HepG2 (cell line): ENCODE measurements at regions not wholly inside any gene's neighbourhood (a gene's known extent, or its start where the extent isn't known, plus 50 kb on each side); places are given as distances from the start of the nearest gene placed in this dataset.

Experiments
- ATAC-seq: fragments of 200-7000 bp; cut with Tn5 transposase; 3 replicates; pipeline ENCODE4 v1.9.1; 2020; ENCODE audit warnings: mild to moderate bottlenecking, moderate library complexity
- BruUV-seq: library from RNA; stranded (reverse); fragments of 400-500 nt; replicated peaks from 2 replicates; lab custom pipeline; 2021; lab: Mats Ljungman, UMichigan
- CTCF ChIA-PET: fragments of 300-600 bp; formaldehyde crosslinking; extraction: SDS; loops from one replicate; lab custom pipeline; 2021; ENCODE audit warnings: low total read pairs, inconsistent platforms, low intra/inter-chr PET ratio; lab: Yijun Ruan, JAX
- POLR2A ChIA-PET: fragments of 350-600 bp; sonication (Branson Sonifier 250); formaldehyde crosslinking; loops from one replicate; lab custom pipeline; 2020; ENCODE audit warnings: antibody characterized with exemption, inconsistent platforms; lab: Yijun Ruan, JAX
- DNase-seq: peaks from one replicate; pipeline ENCODE4 v3.0.0-alpha.2; 2015; ENCODE audit warnings: low spot score
- FAIRE-seq: peaks from 3 replicates; lab custom pipeline; 2011; peaks lifted over from hg19 to GRCh38; lab: Jason Lieb, UNC
- H2AFZ ChIP-seq: one replicate; pipeline ENCODE4 v1.6.1; 2011; ENCODE audit warnings: low read length, inconsistent platforms
- H3K27ac ChIP-seq: fragments of 300-600 bp; 3 replicates; pipeline ENCODE4 v1.8.0; 2011; ENCODE audit warnings: mixed run types, mild to moderate bottlenecking, mixed read lengths, low read length, inconsistent platforms; ENCODE audit not compliant: insufficient read depth; ENCODE audit errors: extremely low read length
- H3K27me3 ChIP-seq, 2 experiments: fragments of 200-600 bp in 1 of 2; 2 replicates in 1 of 2; 3 replicates in 1 of 2; pipeline versions ENCODE4 v1.6.0 to v1.8.0; 2011; ENCODE audit warnings: low read length in 2 of 2, mild to moderate bottlenecking in 2 of 2, moderate library complexity in 2 of 2, inconsistent platforms in 1 of 2; ENCODE audit not compliant: insufficient read depth in 2 of 2, control insufficient read depth in 1 of 2
- H3K36me3 ChIP-seq, 2 experiments: fragments of 200-600 bp in 1 of 2; replicated peaks in 1 of 2; 2 replicates in 1 of 2; 3 replicates in 1 of 2; pipeline versions ENCODE4 v1.5.1 to v1.8.0; 2011; ENCODE audit warnings: low read length in 2 of 2, inconsistent platforms in 1 of 2; ENCODE audit not compliant: insufficient read depth in 2 of 2, control insufficient read depth in 1 of 2
- H3K4me1 ChIP-seq: 2 replicates; pipeline ENCODE4 v1.5.1; 2012; ENCODE audit warnings: low read length, inconsistent platforms; ENCODE audit not compliant: insufficient read depth
- H3K4me2 ChIP-seq: 2 replicates; pipeline ENCODE4 v1.6.0; 2011; ENCODE audit warnings: low read depth, low read length, inconsistent platforms
- H3K4me3 ChIP-seq, 3 experiments: fragments of 200-600 bp in 1 of 3; sonication (generic), shearing (Covaris generic) in 1 of 3; replicated peaks in 1 of 3; 2 replicates each; pipeline ENCODE4 v1.5.1; 2011 to 2016; ENCODE audit warnings: low read length in 3 of 3, inconsistent platforms in 2 of 3, low read depth in 2 of 3, mild to moderate bottlenecking in 2 of 3, control low read depth in 1 of 3, mixed read lengths in 1 of 3; ENCODE audit not compliant: insufficient read depth in 1 of 3
- H3K79me2 ChIP-seq: one replicate; pipeline ENCODE4 v1.6.1; 2011; ENCODE audit warnings: low read length, inconsistent platforms; ENCODE audit not compliant: insufficient read depth
- H3K9ac ChIP-seq: 2 replicates; pipeline ENCODE4 v1.6.0; 2011; ENCODE audit warnings: mild to moderate bottlenecking, low read depth, low read length, inconsistent platforms; ENCODE audit not compliant: insufficient read depth
- H3K9me3 ChIP-seq: 2 replicates; pipeline ENCODE4 v1.5.1; 2012; ENCODE audit warnings: mild to moderate bottlenecking, low read length
- H4K20me1 ChIP-seq: 2 replicates; pipeline ENCODE4 v1.6.0; 2011; ENCODE audit warnings: inconsistent platforms, mild to moderate bottlenecking, low read length, moderate library complexity; ENCODE audit not compliant: insufficient read depth
- ARID4A ChIP-seq: sonication (generic); formaldehyde crosslinking; IDR thresholded peaks from 2 replicates; pipeline ENCODE4 v1.5.0; 2020; ENCODE audit warnings: mild to moderate bottlenecking, missing genetic modification reagents, borderline replicate concordance
- HIVEP1 ChIP-seq: sonication (generic); formaldehyde crosslinking; IDR thresholded peaks from 2 replicates; pipeline ENCODE4 v1.4.0; 2020; ENCODE audit warnings: mild to moderate bottlenecking, missing genetic modification reagents
- SIN3A ChIP-seq: IDR thresholded peaks from 2 replicates; pipeline ENCODE4 v1.6.1; 2011; ENCODE audit warnings: low read depth, mild to moderate bottlenecking, control low read depth, low read length, borderline replicate concordance
- STAT5B ChIP-seq: sonication (generic); formaldehyde crosslinking; IDR thresholded peaks from 2 replicates; pipeline ENCODE4 v1.4.0; 2020; ENCODE audit warnings: missing genetic modification reagents
- TBX2 ChIP-seq: sonication (generic); formaldehyde crosslinking; IDR thresholded peaks from 2 replicates; pipeline ENCODE4 v1.5.0; 2020; ENCODE audit warnings: missing genetic modification reagents, mild to moderate bottlenecking, borderline replicate concordance
- ZNF576 ChIP-seq: sonication (generic); formaldehyde crosslinking; IDR thresholded peaks from 2 replicates; pipeline ENCODE4 v1.4.0; 2020; ENCODE audit warnings: mild to moderate bottlenecking, missing genetic modification reagents
- WGBS: methylation state at CpG from one replicate; pipeline ENCODE4 v1.1.6; 2017; ENCODE audit warnings: low lambda C conversion rate; 5-methylcytosine and 5-hydroxymethylcytosine counted together
- in situ Hi-C: cut with HindIII; loops from 2 replicates; pipeline ENCODE4 v1.10.0; 2017; ENCODE audit warnings: low pct_unique_long_range_greater_than_20kb; ENCODE audit not compliant: extremely low pct_ligation_motif_present
- intact Hi-C: fragments of 100-400 bp; cut with micrococcal nuclease; formaldehyde crosslinking; loops from one replicate; pipeline ENCODE4 v1.10.0; 2022; ENCODE audit not compliant: unreplicated experiment
- TF ChIP-seq, protein P1 (sequence below), 2 experiments: fragments of 450-650 bp in 1 of 2; sonication (generic) in 1 of 2; formaldehyde crosslinking in 1 of 2; IDR thresholded peaks; 2 replicates each; pipeline versions ENCODE4 v1.6.1 to v1.8.0; 2016 to 2022; ENCODE audit warnings: antibody characterized with exemption in 1 of 2, mild to moderate bottlenecking in 1 of 2, missing genetic modification reagents in 1 of 2

- TF ChIP-seq STAT5B (CRISPR knock-in tag) (no peak), HIVEP1 (CRISPR knock-in tag) (no peak), ZNF576 (CRISPR knock-in tag) (no peak), TBX2 (CRISPR knock-in tag) (no peak)
These were observed 199.0 kb downstream of the KIF26A start (continued) for GRCh38 chr14:104337351-104337750.

DNA sequence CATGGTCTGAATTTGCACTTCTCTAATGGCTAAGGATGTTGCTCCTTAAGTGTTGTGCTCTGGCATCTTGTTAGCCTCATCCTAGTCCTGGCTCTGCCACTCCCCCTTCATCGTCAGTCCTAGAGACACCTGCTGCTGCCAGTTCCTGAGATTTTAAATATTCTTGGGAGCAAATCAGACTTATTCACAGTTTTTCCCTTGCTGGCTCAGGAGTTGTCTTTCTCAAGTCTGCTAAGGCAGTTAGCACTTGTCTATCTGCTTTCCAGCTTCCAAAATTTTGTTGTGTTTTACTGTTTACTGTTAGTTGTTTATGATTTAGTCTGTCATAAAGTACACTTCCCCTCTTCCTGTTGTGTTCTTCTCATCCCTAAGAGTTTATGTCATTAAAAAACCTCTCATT lies 201.0 kb downstream of the KIF26A start:
- no TSS peak for BruUV-seq
- Histone ChIP-seq H3K4me1 (0 out of 2 replicates have a peak, but pooled peaks cover 7% of the 10 kb centered on the region), H2AFZ (no peak overlapping the region), H3K4me3 (no peak overlapping the region), H3K9me3 (no peaks in the 10 kb centered on the region), H3K9ac (no peak overlapping the region), H4K20me1 (no peaks in the 10 kb centered on the region), H3K4me2 (no peak overlapping the region), H3K36me3 (no peaks in the 10 kb centered on the region), H3K79me2 (no peaks in the 10 kb centered on the region), H3K27ac (no peak overlapping the region), H3K27me3 (peaks cover 1 to 11% of the 10 kb centered on the region in 2 experiments; a peak in 1 of 5 replicates)
- intact Hi-C loops (no loop called here), in situ Hi-C loops (no loop called here)
- FAIRE-seq (no peak), DNase-seq (no peak), ATAC-seq (no peak)
- WGBS: 6% methylated on average over 1 of the region's 1 CpG
- CTCF ChIA-PET: no interaction called here
- POLR2A ChIA-PET: no interaction called here
- TF ChIP-seq SIN3A (no peak), ARID4A (no peak)
- TF ChIP-seq, protein P1, sequence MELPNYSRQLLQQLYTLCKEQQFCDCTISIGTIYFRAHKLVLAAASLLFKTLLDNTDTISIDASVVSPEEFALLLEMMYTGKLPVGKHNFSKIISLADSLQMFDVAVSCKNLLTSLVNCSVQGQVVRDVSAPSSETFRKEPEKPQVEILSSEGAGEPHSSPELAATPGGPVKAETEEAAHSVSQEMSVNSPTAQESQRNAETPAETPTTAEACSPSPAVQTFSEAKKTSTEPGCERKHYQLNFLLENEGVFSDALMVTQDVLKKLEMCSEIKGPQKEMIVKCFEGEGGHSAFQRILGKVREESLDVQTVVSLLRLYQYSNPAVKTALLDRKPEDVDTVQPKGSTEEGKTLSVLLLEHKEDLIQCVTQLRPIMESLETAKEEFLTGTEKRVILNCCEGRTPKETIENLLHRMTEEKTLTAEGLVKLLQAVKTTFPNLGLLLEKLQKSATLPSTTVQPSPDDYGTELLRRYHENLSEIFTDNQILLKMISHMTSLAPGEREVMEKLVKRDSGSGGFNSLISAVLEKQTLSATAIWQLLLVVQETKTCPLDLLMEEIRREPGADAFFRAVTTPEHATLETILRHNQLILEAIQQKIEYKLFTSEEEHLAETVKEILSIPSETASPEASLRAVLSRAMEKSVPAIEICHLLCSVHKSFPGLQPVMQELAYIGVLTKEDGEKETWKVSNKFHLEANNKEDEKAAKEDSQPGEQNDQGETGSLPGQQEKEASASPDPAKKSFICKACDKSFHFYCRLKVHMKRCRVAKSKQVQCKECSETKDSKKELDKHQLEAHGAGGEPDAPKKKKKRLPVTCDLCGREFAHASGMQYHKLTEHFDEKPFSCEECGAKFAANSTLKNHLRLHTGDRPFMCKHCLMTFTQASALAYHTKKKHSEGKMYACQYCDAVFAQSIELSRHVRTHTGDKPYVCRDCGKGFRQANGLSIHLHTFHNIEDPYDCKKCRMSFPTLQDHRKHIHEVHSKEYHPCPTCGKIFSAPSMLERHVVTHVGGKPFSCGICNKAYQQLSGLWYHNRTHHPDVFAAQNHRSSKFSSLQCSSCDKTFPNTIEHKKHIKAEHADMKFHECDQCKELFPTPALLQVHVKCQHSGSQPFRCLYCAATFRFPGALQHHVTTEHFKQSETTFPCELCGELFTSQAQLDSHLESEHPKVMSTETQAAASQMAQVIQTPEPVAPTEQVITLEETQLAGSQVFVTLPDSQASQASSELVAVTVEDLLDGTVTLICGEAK (IDR thresholded peaks at IDR 0.05): no peak
- TF ChIP-seq, protein P1 (CRISPR knock-in tag; IDR thresholded peaks at IDR 0.05): no peak
